Stromal cell of bone marrow (primary cell): ENCODE measurements at regions not wholly inside any gene's neighbourhood (a gene's known extent, or its start where the extent isn't known, plus 50 kb on each side); places are given as distances from the start of the nearest gene placed in this dataset.
"Not testable (repeated sequence)": the region's sequence is repeated elsewhere in the genome, so short reads cannot be mapped to it uniquely, and the experiment has no call there.

Experiments used
- DNase-seq: peaks from one replicate; pipeline ENCODE4 v3.0.0-alpha.2; 2012; ENCODE audit warnings: low read depth

DNA sequence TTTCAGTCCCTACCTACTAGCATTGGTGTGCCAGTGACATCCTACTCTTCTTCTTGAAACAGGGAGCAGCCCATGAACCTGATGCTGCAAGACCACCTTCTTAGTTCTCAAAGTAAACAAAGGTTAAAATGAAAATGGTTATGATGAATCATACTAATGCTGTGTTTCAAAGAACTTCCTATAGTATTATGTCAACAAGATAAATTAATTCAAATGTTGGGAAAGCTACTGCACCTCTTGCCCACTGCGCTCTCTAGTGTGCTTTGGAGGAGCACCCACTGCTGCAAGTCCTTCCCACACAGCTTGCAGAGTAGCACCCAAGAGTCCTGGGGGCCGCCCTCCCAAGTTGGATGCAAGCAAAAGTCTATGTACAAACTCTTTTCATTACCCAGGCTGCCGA lies 81.1 kb downstream of the CD200R1L start:
- DNase-seq, result no peak

DNA sequence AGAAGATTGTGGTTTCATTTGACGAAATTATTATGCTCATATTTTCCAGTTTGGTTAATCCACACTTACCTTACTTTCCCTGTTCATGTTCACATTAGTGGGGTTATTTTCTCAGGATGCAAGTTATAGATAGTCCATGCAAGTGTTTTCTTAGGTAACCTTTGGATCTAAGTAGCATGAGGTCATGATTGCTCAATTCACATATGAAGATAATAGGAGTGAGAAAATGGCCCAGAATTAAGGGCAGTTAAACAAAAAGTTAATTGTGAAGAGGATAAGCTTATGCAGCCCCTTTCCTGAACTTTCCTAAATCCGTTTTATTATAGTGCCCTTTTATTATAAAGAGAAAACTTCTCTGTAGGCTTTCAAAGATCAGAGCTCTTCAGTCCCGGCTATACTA lies 83.4 kb downstream of the CD200R1L start:
- DNase-seq, result no peak

DNA sequence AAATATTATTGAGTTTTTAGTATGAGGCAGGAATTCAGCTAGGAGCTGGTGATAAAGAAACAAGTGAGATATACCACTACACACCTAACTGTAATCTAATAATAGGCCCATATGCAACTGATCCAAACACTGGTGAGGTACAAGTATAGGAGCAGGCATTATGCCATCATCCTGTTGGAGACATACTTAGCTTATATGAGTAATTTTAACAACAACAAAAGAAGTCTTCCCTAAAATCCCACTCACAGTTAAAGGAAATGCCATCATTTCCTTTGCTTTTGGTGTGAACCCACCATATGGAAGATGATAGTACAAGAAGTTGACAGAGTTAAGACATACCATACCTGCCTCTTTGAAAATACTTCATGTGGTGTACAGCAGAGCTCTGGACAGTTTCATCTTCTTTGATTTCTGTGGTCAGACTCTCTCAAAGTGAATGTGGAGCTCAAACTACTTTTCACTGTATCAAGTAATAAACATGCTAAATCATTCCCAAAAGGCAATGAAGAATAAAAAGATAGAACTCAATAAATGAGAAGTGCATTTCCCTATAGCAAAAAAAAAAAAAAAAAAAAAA lies 85.5 kb downstream of the CD200R1L start:
- DNase-seq, result no peak

DNA sequence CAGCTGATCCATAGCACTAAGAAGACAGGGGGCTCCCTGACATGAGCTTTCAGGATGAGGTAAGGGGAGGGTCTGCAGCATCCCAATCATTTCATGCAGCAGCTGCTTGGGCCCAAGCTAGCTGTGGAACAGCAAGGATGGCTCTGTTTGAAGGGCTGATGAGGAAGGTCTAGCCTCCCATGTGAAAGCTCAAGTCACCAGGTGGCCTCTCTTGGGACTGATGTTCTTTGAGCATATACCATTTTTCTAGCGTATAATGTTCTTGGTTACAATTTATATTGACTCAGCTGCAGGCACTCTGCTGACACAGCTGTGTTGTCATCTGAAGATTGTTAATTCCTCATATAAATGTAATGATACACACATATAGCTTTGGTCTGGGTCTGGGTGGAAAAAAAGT lies 87.0 kb downstream of the CD200R1L start:
- DNase-seq, result no peak

DNA sequence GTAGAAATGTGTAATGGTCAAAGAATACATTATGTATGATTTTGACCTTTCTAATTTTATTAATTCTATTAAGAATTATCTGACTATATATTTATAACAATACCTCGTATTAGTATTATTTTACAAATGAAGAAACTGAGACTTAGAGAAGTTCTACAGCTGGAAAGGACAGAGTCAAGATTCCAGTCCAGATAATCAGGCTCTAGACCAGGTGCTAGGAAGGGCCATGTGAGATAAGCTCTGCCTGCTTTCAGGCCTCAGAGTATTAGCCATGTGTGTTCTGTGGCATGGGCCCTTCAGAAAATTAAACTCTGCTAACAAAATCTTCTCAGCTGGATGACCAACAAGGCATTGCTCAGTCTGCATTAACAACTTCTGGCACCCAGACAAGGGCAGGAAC lies 87.5 kb downstream of the CD200R1L start:
- no peak for DNase-seq

DNA sequence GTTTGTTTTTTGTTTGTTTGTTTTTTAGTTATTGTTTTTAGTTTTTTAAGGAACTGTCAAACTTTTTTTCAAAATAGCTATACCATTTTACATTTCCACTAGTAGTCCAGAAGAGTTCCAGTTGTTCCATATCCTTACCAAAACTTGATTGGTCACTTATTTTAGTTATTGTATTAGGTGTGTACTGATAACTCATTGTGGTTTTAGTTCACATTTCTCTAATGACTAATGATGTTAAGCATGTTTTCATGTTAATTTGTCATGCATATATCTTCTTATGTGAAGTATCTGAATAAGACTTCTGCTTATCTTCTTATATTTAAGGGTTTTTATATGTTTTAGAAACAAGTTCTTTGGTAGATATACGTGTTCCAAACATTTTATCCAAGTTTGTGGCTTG lies 89.5 kb downstream of the CD200R1L start:
- DNase-seq, result no peak

DNA sequence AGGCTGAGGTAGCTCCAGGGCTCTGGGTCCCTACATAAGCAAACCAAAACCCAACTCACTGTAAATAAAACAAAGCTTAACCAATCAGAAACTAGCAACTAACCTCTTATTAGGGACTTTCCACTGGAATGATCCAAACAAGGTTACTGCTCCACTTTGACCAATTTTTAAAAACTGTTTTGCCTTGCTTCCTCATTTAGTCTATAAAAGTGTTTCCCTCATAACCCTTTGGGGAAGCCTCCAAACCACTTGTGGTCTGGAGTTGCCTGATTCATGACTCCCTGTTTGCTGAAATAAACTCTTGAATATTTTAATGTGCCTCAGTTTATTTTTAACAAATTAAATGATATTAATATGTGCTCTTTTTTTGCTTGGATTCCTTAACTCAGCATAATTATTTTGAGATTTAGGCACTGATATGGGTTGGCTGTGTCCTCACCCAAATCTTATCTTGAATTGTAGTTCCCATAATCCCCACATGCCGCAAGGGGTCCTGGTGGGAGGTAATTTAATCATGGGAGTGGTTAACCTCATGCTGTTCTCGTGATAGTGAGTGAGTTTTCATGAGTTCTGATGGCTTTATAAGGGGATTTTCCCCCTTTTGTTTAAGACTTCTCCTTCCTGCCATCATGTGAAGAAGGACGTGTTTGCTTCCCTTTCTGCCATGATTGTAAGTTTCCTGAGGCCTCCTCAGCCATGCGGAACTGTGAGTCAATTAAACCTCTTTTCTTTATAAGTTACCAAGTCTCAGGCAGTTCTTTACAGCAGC lies 90.6 kb downstream of the CD200R1L start:
- peak; percentile 36 for DNase-seq

DNA sequence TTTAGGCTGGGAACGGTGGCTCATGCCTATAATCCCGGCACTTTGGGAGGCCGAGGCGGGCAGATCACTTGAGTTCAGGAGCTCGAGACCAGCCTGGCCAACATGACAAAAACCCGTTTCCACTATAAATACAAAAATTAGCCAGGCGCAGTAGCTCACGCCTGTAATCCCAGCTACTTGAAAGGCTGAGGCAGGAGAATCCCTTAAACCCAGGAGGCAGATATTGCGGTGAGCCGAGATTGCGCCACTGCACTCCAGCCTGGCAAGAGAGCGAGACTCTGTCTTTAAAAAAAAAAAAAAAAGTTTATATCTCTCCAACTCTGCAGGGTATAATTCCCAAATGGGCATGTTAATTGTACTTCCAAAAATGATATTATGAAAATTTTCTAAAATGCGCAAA lies 91.6 kb downstream of the CD200R1L start:
- not testable (repeated sequence) for DNase-seq

DNA sequence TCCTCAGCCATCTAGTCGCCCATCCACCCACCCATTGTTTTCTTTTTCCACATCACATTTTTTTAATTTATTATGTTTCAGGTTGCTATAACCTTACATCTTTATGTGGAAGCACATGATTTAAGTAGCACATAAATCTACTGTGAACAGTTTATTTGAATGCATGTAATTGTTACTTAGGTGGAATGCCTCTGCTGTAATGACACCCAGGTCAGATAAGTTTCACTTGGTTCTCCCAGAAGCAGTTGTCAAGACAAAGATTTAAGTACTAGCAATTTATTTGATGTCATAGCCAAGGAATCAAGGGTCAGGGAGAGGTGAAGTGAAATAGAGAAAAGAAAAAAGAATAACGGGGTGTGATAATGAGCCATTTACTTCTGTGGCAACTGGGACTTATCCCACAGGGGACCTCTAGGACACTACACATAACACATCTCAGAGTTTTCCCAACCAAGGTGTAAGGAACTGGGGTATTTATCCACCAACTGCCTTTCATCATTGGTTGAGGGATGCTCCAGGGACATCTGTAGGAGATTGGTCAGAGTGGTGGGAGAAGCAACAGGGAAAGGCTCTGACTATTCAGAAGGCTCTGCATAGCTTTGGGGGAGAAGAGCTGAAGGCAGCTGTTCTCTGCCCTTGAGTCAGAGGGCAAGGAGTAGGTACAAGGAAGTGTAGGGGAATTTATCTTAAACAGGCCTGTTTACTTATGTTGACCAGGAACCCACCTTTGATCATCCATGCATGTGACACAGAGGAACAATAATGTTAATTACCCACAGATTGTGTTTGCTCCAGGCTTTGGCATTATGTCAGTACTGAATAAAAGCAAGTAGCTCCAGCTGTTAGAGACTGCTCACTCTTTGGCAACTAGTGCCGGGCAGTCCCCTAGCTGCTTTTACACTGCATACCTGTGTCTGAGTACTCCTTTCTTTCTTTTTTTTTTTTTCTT lies 94.8 kb downstream of the CD200R1L start:
- DNase-seq, result no peak

DNA sequence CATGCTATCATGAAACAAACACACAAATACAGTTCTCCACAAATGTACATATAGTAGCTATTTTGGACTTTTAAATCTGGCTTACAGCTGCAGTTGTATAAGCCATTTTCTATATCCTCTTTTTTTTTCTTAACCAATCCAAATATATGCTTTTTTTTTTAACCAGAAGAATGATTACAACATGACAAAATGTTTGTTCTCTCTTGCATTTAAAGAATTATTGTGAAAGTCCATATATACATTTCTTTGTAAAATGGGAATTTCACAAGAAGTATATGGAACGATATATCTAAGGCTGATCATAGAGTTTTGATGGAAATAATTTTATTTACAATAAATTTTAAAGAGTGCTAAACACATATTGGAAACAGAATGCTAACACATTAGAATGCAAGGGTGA lies 95.6 kb downstream of the CD200R1L start:
- no peak for DNase-seq

DNA sequence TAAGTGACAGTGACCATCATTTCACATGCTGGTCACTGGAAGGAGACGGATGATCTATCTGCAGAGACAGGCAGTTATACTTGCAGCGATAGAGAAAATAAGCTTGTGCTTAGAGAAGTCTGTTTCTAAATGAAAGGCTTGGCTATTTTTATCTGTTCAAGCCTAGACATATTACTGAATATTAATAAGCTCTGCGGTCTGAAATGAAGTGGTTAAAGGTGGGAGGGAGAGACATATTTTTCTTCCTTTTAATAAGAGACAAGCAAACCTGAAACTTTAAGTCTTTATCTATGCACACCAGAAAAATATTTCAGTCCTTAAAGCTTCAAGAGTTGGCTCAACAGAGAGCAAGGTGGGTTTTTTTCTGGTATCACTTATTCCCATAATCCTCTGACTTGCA lies 99.0 kb downstream of the CD200R1L start:
- DNase-seq, result no peak

DNA sequence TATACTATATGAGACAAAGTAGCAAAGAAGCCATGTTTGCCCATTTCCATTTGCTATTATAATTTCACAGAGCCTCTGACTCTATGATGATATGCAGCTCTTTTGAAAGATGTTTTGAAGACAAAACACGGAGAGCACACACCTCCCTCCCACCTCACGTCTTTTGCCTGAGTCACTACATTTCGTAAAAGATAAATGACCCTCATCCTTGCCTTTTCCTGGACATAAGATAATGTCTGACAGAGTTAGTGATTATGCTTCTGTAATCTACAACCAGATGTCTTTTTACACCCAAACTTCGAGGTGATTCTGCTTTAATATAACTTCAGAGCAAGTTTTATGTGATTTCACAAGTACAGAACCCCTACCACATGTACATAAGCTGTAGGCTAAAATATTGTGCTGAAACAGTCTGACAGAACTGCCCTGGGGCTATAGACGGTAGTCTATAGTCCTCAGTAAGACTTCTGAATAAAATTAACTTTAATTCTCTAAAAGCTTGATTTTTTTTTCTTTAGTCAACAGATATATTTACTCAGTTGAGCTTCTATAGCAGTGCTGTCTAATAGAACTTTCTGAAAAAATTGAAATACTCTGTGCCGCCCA lies 99.9 kb downstream of the CD200R1L start:
- DNase-seq, result no peak

DNA sequence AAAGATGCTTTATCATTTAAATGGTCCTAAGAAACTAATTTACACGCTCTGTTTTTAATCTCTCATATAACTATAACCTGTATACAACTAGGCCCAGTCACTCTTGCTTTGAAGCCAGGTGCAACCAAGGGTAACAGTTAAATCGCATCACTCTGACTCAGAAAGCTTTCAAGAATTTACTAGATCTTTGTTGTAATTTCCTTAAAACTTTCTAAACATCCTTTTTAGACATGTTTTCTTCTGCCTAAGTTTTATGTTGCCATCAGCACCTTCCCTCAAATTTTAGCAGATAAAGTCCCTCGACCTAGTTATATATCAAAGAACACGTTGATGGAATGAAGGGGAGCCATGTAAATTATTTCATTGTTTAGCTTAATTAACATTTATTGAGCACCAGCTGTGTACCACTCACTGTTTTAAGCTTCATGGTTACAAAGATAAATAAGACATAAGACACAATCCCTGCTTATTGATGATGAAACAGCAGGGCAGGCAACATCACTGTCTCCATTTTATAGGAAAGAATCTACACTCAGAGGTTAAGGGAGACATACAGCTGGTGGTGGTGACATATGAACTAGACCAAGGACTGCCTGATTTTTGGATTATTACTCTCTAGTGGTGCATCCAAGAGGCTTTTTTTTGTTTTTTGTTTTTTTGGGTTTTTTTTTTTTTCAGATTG lies 101.0 kb downstream of the CD200R1L start:
- DNase-seq, result no peak

DNA sequence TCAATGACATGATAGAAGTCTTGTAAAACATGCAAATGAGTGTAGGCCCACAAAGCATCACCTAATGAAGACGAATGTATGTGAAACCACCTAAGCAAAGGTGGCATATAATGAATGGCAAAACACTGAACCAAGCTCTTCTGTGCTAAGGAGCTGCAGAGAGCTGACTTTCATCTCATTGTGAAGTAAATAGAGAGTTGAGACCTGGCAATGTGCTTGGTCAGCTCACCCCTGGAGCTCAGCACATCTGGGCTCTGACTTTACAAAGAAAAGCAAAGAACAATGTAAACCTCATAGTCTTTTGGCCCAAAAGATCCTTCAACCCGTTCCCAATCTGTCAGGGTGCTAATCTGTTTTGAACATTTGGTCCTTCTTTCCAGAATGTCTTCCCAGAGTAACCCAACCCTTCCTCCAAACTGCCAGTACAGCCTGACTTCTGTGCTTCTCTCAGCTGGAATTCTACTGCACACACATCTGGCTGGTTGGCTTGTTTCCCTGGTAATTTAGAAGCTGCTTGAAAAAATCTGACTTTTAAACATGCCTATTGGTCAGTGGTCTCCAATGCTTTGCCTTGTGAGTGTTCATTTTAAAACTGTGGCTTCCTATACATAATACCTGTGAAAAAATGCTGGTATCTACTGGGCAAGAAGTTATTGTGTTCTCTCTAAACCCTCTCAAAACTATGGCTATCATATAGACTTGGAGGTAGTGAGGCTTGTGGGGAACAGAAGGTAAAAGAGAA lies 101.7 kb downstream of the CD200R1L start:
- DNase-seq, result no peak

DNA sequence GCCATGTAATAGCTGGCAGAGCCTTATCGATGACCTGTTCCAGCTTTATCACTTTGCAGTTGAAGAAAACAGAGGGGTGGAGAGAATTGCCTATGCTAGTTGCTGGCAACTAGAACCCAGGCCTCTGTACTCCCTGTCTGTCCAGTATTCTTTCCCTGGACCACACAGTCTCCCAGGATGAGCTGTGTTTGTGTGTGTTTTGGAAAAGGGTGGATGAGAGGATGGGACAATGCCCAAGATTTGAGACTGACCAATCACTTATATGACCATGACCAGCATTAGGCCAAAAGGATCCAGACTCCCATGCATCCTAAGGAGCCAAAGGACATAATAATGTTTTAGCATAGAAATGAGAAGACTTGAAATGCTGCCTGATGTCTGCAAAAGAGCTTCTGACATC lies 102.6 kb downstream of the CD200R1L start:
- DNase-seq, result no peak

DNA sequence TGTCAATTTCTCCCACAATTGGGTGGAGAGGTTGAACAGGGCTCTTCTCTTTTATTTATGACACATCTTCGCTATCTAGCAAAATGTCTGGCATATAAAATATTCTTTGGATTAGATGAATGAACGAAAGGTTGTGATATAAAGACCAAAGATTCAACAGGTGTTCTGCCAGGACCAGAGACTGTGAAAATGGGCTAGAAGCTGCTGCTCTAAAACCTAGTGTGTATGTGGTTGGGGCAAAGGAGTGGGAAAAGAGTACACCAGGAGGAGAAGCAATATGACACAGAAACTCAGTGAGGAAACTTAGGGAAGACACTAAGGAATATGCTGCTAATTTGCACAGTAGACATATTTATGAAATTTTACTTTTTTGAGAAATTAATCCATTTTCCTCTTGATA lies 102.0 kb upstream of the CCDC80 start:
- no peak for DNase-seq

DNA sequence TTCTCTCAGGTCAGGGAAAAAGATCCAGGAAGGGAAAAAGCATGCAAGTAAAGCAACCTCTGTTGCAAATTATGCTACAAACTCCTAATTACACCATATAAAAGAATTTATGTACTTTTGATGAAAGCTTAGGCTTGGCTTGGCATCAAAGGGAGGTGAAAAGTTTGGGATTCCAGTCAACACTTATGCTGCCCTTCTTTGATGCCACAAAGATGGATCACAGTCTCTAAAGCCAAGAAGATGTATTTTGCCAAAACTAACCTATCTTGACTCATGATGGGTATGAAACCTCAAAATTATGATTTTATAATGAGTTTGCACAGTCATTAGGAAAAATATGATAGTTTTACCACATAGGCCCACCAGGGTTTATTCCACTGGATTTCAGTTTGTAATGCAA lies 101.0 kb upstream of the CCDC80 start:
- no peak for DNase-seq

DNA sequence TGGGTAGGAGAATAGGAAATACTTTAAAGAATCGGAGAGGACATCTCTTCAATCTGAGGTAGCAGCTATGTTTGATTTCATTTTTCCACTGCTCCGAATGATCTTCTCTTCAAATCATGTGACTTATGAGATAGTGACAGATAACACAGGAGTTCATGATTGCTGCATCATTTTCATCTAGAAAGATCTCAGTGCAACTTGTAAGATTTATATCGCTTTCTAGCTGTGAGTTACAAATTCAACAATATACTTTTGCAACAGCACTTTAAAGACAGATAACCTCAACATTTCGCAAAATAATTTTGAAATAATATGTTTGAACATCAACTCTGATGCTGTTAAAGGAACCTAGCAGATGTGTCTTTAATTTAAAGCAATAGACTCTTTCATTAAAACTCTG lies 99.9 kb upstream of the CCDC80 start:
- no peak for DNase-seq

DNA sequence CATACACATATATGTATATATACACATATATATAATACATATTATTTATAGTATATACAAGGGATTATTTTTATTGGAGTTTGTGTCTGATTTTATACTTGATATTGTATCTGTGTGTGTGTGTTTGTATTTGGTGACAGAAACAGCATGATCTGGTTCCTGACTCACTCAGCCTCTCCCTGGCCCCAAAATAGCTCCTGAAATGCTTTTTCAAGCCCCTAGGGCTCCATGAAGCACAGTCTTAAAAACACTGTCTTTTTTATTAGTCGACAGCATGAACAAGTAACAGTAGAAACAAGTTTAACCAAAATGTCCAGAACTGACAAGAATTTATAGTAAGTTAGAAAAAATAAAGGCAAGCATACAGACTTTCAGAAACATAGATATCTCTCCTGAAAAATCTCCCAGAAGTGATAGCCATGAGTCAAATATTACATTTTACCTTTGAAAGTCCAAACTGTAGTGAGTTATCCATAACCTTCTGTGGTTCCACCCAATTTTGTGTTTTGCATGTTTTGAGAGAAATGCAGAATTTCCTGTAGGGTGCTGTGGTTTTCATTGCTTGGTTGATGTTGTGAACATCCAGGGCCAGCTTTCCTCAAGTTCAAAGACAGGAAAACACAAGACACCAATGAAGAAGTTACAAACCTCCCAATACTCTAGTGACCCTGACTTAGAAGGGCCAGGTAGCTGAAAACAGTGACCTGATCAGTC lies 98.5 kb upstream of the CCDC80 start:
- peak; percentile 65 for DNase-seq

DNA sequence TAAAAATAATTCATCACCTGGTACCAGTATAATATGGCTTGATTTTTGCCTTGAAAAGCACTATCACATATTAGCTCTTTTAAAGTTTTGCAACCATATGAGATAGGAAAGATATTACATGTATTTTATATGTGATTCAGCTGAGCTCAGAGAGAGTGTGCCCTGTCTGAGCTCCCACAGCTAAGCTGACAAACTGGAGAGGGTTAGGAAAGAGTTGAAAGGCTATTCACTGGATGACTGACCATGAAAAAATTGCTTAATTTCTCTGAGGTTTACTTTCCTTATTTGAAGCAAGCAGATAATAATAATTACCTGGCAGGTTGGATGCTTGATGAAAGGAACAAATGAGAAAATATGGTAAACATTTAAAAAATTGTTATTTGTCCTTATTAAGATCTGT lies 97.4 kb upstream of the CCDC80 start:
- peak; percentile 40 for DNase-seq
